ENCODE measurements at regions not wholly inside any gene's neighbourhood (a gene's known extent, or its start where the extent isn't known, plus 50 kb on each side); places are given as distances from the start of the nearest gene placed in this dataset.
"Not testable (repeated sequence)": the region's sequence is repeated elsewhere in the genome, so short reads cannot be mapped to it uniquely, and the experiment has no call there.

GRCh38 chr4:71111133-71111532, 117.7 kb downstream of the DCK start:
- not testable (repeated sequence) for TF ChIP-seq EZH2 (IDR thresholded peaks at IDR 0.05; ENCODE audit: borderline replicate concordance, low read length); CTCF (conservative IDR thresholded peaks at IDR 0.05 in 1 of 2, IDR thresholded peaks at IDR 0.05 in 1 of 2; ENCODE audit: extremely low read depth in 1 of 2, insufficient read depth in 1 of 2, low read depth in 1 of 2, low read length in 2 of 2)

Data from mammary epithelial cell (primary cell).